ENCODE measurements at regions not wholly inside any gene's neighbourhood (a gene's known extent, or its start where the extent isn't known, plus 50 kb on each side); places are given as distances from the start of the nearest gene placed in this dataset.

GRCh38 chr5:67344870-67345269 is 148.3 kb upstream of the CD180 start:
- TF ChIP-seq CTCF (IDR thresholded peaks at IDR 0.05; ENCODE audit: insufficient read depth, low read length, poor library complexity, severe bottlenecking) = no peak
- Histone ChIP-seq H3K4me3 (ENCODE audit: low read depth, low read length) (no peak overlapping the region), H3K36me3 (ENCODE audit: control insufficient read depth, insufficient read depth, low read length) (no peaks in the 10 kb centered on the region), H3K27me3 (ENCODE audit: control insufficient read depth, insufficient read depth, low read length) (no peaks in the 10 kb centered on the region)
- no peak for DNase-seq (ENCODE audit: low read depth)

- H3K36me3 ChIP-seq (ENCODE audit: control insufficient read depth, insufficient read depth, low read length) = no peaks in the 10 kb centered on the region
- H3K27me3 ChIP-seq (ENCODE audit: control insufficient read depth, insufficient read depth, low read length) = no peaks in the 10 kb centered on the region
- no peak for TF ChIP-seq CTCF (IDR thresholded peaks at IDR 0.05; ENCODE audit: insufficient read depth, low read length, poor library complexity, severe bottlenecking)
- H3K4me3 ChIP-seq (ENCODE audit: low read depth, low read length) = no peak overlapping the region
- DNase-seq (ENCODE audit: low read depth) = no peak
Measured at GRCh38 chr5:67343835-67344234, 147.2 kb upstream of the CD180 start.

DNA sequence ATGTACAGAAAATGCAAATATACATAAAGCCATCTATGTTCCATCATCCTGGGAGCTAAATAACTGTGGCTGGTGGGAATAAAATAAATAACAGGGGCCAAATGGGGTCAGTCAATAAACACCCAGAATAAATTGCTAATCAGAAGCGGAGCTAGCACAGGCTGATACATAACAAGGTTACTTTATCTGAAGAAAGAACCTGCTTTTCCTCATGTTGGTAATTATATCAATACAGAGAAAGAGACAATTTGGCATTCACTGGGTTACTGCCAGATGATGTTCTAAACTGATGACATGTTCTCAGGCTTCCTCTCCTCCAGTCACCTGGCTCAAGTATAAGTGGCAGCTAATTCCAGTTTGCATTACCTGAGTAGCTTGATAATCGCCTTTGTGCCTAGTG is 144.9 kb upstream of the CD180 start:
- Histone ChIP-seq H3K4me3 (ENCODE audit: low read depth, low read length) (no peak overlapping the region), H3K27me3 (ENCODE audit: control insufficient read depth, insufficient read depth, low read length) (no peaks in the 10 kb centered on the region), H3K36me3 (ENCODE audit: control insufficient read depth, insufficient read depth, low read length) (no peaks in the 10 kb centered on the region)
- DNase-seq (ENCODE audit: low read depth) = no peak
- no peak for TF ChIP-seq CTCF (IDR thresholded peaks at IDR 0.05; ENCODE audit: insufficient read depth, low read length, poor library complexity, severe bottlenecking)

DNA sequence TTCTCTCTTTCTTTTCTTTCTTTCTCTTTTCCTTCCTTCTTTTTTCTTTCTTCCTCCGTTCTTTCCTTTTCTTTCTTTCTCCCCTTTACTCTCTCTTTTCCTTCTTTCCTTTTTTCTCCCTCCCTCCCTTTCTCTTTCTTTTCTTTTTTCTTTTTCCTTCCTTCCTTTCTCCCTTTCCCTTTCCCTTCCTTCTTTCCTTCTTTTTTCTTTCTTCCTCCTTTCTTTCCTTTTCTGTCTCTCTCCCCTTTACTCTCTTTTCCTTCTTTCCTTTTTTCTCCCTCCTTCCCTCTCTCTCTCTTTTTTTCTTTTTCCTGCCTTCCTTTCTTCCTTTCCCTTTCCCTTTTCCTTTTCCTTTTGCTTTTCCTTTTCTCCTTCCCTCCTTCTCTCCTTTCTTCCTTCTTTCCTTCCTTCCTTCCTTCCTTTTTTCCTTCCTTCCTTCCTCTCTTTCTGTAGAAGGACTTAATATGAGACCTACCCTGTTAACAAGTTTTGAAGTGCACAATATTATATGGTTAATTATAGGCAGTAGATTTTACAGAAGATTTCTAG is 142.7 kb upstream of the CD180 start:
- H3K4me3 ChIP-seq (ENCODE audit: low read depth, low read length) = no peak overlapping the region
- DNase-seq (ENCODE audit: low read depth) = no peak
- H3K36me3 ChIP-seq (ENCODE audit: control insufficient read depth, insufficient read depth, low read length) = no peaks in the 10 kb centered on the region
- no peaks in the 10 kb centered on the region for H3K27me3 ChIP-seq (ENCODE audit: control insufficient read depth, insufficient read depth, low read length)
- no peak for TF ChIP-seq CTCF (IDR thresholded peaks at IDR 0.05; ENCODE audit: insufficient read depth, low read length, poor library complexity, severe bottlenecking)

GRCh38 chr5:67338421-67338820 is 141.8 kb upstream of the CD180 start:
- no peak for TF ChIP-seq CTCF (IDR thresholded peaks at IDR 0.05; ENCODE audit: insufficient read depth, low read length, poor library complexity, severe bottlenecking)
- no peak for DNase-seq (ENCODE audit: low read depth)
- H3K27me3 ChIP-seq (ENCODE audit: control insufficient read depth, insufficient read depth, low read length) = no peaks in the 10 kb centered on the region
- no peaks in the 10 kb centered on the region for H3K36me3 ChIP-seq (ENCODE audit: control insufficient read depth, insufficient read depth, low read length)
- no peak overlapping the region for H3K4me3 ChIP-seq (ENCODE audit: low read depth, low read length)

DNA sequence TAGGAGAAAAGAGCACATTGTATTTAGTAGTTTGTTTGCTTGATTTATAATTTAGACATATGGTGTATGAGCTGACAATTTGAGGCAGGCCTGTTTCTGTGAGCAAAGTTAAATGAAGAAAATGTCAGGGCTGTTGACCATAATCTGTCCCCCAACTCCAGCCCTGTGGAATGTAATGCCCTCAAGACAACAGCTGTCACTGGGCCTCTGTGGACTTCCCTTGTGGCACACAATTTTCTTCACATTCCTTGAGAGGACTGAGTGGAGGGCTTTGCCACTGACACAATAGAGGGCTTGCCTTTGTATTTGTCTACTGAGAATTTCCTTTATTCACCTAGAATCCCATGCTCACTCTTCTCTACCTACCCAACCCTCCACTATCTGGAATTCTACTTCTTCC is 141.2 kb upstream of the CD180 start:
- no peak overlapping the region for H3K4me3 ChIP-seq (ENCODE audit: low read depth, low read length)
- no peaks in the 10 kb centered on the region for H3K36me3 ChIP-seq (ENCODE audit: control insufficient read depth, insufficient read depth, low read length)
- no peak for DNase-seq (ENCODE audit: low read depth)
- no peaks in the 10 kb centered on the region for H3K27me3 ChIP-seq (ENCODE audit: control insufficient read depth, insufficient read depth, low read length)
- TF ChIP-seq CTCF (IDR thresholded peaks at IDR 0.05; ENCODE audit: insufficient read depth, low read length, poor library complexity, severe bottlenecking) = no peak

Data from kidney epithelial cell (primary cell).